Right atrium auricular region (tissue), 2 donors: ENCODE measurements at regions not wholly inside any gene's neighbourhood (a gene's known extent, or its start where the extent isn't known, plus 50 kb on each side); places are given as distances from the start of the nearest gene placed in this dataset.

Experiments
- DNase-seq: peaks from one replicate; pipeline ENCODE4 v3.0.0-alpha.2; 2019; ENCODE audit warnings: low spot score
- H3K27ac ChIP-seq, 2 donors: fragments of 200-600 bp; sonication (generic); 1 replicate in 1 of 2; 2 replicates in 1 of 2; pipeline ENCODE4 v1.5.1; 2016 to 2019
- H3K27me3 ChIP-seq, 2 donors: fragments of 200-600 bp; sonication (generic); one replicate each; pipeline versions ENCODE4 v1.5.1 to v1.6.0; 2017 to 2019
- H3K36me3 ChIP-seq: fragments of 200-600 bp; sonication (generic); one replicate; pipeline ENCODE4 v1.5.1; 2016
- H3K4me1 ChIP-seq, 2 donors: fragments of 200-600 bp; sonication (generic); one replicate each; pipeline versions ENCODE4 v1.5.1 to v1.6.0; 2017 to 2019
- H3K4me3 ChIP-seq, 2 donors: fragments of 200-600 bp; sonication (generic); 1 replicate in 1 of 2; 2 replicates in 1 of 2; pipeline ENCODE4 v1.5.1; 2017 to 2019; ENCODE audit warnings: mild to moderate bottlenecking in 1 of 2, moderate library complexity in 1 of 2
- H3K9me3 ChIP-seq, 2 donors: fragments of 200-600 bp; sonication (generic); one replicate each; pipeline ENCODE4 v1.5.1; 2019
- CTCF ChIP-seq, 2 donors: fragments of 200-600 bp; sonication (generic); IDR thresholded peaks; one replicate each; pipeline ENCODE4 v1.5.1; 2019; ENCODE audit warnings: antibody characterized with exemption in 2 of 2

GRCh38 chr16:66155933-66156332, 210.6 kb upstream of the CDH5 start:
- Histone ChIP-seq H3K4me3 (no peak overlapping the region), H3K9me3 (no peaks in the 10 kb centered on the region), H3K27ac (no peak overlapping the region), H3K4me1 (no peaks in the 10 kb centered on the region), H3K36me3 (no peaks in the 10 kb centered on the region), H3K27me3 (no peaks in the 10 kb centered on the region)
- no peak for TF ChIP-seq CTCF (IDR thresholded peaks at IDR 0.05)
- no peak for DNase-seq

GRCh38 chr16:66154801-66155200, 211.7 kb upstream of the CDH5 start:
- no peak overlapping the region for H3K27ac ChIP-seq
- no peaks in the 10 kb centered on the region for H3K4me1 ChIP-seq
- H3K4me3 ChIP-seq: no peak overlapping the region
- no peaks in the 10 kb centered on the region for H3K27me3 ChIP-seq
- no peaks in the 10 kb centered on the region for H3K36me3 ChIP-seq
- TF ChIP-seq CTCF (IDR thresholded peaks at IDR 0.05): no peak
- DNase-seq: no peak
- no peaks in the 10 kb centered on the region for H3K9me3 ChIP-seq

- no peaks in the 10 kb centered on the region for H3K9me3 ChIP-seq
- H3K4me3 ChIP-seq: no peak overlapping the region
- H3K36me3 ChIP-seq: no peaks in the 10 kb centered on the region
- no peak overlapping the region for H3K27ac ChIP-seq
- no peaks in the 10 kb centered on the region for H3K27me3 ChIP-seq
- no peak for DNase-seq
- H3K4me1 ChIP-seq: no peaks in the 10 kb centered on the region
- TF ChIP-seq CTCF (IDR thresholded peaks at IDR 0.05): no peak
Measured at GRCh38 chr16:66152823-66153393, 213.6 kb upstream of the CDH5 start.

GRCh38 chr16:66152181-66152580, 214.3 kb upstream of the CDH5 start:
- Histone ChIP-seq H3K27ac (no peak overlapping the region), H3K36me3 (no peaks in the 10 kb centered on the region), H3K4me1 (no peaks in the 10 kb centered on the region), H3K27me3 (no peaks in the 10 kb centered on the region), H3K9me3 (no peaks in the 10 kb centered on the region), H3K4me3 (no peak overlapping the region)
- TF ChIP-seq CTCF (IDR thresholded peaks at IDR 0.05): no peak
- DNase-seq: no peak

- DNase-seq: no peak
- TF ChIP-seq CTCF (IDR thresholded peaks at IDR 0.05): no peak
- Histone ChIP-seq H3K36me3 (no peaks in the 10 kb centered on the region), H3K9me3 (no peaks in the 10 kb centered on the region), H3K27ac (no peak overlapping the region), H3K4me1 (no peaks in the 10 kb centered on the region), H3K4me3 (no peak overlapping the region), H3K27me3 (no peaks in the 10 kb centered on the region)
Measured at GRCh38 chr16:66150698-66151482, 215.6 kb upstream of the CDH5 start.
